ENCODE measurements at regions not wholly inside any gene's neighbourhood (a gene's known extent, or its start where the extent isn't known, plus 50 kb on each side); places are given as distances from the start of the nearest gene placed in this dataset.

GRCh38 chrX:124507246-124507645 is 160.9 kb downstream of the SH2D1A start:
- no peak for TF ChIP-seq BACH2 (CRISPR knock-in tag; IDR thresholded peaks at IDR 0.05; ENCODE audit: borderline replicate concordance)
- TF ChIP-seq ESRRG (CRISPR knock-in tag; IDR thresholded peaks at IDR 0.05) = no peak
- no peak for TF ChIP-seq RARB (CRISPR knock-in tag; IDR thresholded peaks at IDR 0.05)
- no peak for TF ChIP-seq ZFP30 (CRISPR knock-in tag; IDR thresholded peaks at IDR 0.05)
- TF ChIP-seq ARNTL (CRISPR knock-in tag; IDR thresholded peaks at IDR 0.05; ENCODE audit: borderline replicate concordance, low read depth) = no peak
- TF ChIP-seq, protein P1, sequence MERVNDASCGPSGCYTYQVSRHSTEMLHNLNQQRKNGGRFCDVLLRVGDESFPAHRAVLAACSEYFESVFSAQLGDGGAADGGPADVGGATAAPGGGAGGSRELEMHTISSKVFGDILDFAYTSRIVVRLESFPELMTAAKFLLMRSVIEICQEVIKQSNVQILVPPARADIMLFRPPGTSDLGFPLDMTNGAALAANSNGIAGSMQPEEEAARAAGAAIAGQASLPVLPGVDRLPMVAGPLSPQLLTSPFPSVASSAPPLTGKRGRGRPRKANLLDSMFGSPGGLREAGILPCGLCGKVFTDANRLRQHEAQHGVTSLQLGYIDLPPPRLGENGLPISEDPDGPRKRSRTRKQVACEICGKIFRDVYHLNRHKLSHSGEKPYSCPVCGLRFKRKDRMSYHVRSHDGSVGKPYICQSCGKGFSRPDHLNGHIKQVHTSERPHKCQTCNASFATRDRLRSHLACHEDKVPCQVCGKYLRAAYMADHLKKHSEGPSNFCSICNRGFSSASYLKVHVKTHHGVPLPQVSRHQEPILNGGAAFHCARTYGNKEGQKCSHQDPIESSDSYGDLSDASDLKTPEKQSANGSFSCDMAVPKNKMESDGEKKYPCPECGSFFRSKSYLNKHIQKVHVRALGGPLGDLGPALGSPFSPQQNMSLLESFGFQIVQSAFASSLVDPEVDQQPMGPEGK (CRISPR knock-in tag; IDR thresholded peaks at IDR 0.05; ENCODE audit: borderline replicate concordance) = no peak
- no peak for TF ChIP-seq ZNF8 (CRISPR knock-in tag; IDR thresholded peaks at IDR 0.05)
- no peak for TF ChIP-seq OSR1 (CRISPR knock-in tag; IDR thresholded peaks at IDR 0.05)
- no peak for TF ChIP-seq TCF4 (CRISPR knock-in tag; IDR thresholded peaks at IDR 0.05; ENCODE audit: borderline replicate concordance)
- TF ChIP-seq ZNF70 (CRISPR knock-in tag; IDR thresholded peaks at IDR 0.05) = no peak
- TF ChIP-seq GLIS3 (CRISPR knock-in tag; IDR thresholded peaks at IDR 0.05) = no peak
- TF ChIP-seq, protein P2, sequence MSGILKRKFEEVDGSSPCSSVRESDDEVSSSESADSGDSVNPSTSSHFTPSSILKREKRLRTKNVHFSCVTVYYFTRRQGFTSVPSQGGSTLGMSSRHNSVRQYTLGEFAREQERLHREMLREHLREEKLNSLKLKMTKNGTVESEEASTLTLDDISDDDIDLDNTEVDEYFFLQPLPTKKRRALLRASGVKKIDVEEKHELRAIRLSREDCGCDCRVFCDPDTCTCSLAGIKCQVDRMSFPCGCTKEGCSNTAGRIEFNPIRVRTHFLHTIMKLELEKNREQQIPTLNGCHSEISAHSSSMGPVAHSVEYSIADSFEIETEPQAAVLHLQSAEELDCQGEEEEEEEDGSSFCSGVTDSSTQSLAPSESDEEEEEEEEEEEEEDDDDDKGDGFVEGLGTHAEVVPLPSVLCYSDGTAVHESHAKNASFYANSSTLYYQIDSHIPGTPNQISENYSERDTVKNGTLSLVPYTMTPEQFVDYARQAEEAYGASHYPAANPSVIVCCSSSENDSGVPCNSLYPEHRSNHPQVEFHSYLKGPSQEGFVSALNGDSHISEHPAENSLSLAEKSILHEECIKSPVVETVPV (CRISPR knock-in tag; IDR thresholded peaks at IDR 0.05) = no peak
- TF ChIP-seq PPARA (CRISPR knock-in tag; IDR thresholded peaks at IDR 0.05; ENCODE audit: borderline replicate concordance) = no peak
- TF ChIP-seq SNAI2 (CRISPR knock-in tag; IDR thresholded peaks at IDR 0.05) = no peak
- no peak for TF ChIP-seq CREB5 (CRISPR knock-in tag; IDR thresholded peaks at IDR 0.05; ENCODE audit: low read depth)
- no peak for TF ChIP-seq ZFP3 (CRISPR knock-in tag; IDR thresholded peaks at IDR 0.05)
- TF ChIP-seq TOX (CRISPR knock-in tag; IDR thresholded peaks at IDR 0.05; ENCODE audit: borderline replicate concordance) = no peak
- no peak for TF ChIP-seq ZNF565 (CRISPR knock-in tag; conservative IDR thresholded peaks at IDR 0.05; ENCODE audit: low read depth)
- no peak for TF ChIP-seq POU6F1 (CRISPR knock-in tag; IDR thresholded peaks at IDR 0.05; ENCODE audit: borderline replicate concordance, low read depth)
- no peak for ATAC-seq

DNA sequence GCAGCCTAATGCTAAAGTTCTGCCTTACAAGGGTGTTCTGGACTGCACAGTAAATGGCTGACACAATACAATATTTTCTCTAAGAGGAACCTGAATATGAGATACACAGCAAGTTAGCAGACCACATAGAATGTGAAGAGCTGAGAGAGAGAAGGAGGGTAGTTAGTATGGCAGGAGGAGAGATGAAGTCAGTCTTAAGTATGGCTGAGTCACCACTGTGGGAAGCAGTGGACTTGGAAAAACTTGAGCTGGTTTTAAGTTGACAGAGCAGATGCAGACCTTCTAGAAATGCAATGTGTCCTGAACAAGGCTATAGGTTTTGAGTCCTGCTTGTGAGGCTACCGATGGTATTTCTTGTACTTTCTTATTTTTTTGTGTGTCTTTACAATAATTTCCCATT is 172.5 kb downstream of the SH2D1A start:
- TF ChIP-seq CREB5 (CRISPR knock-in tag; IDR thresholded peaks at IDR 0.05; ENCODE audit: low read depth) (no peak), ZNF70 (CRISPR knock-in tag; IDR thresholded peaks at IDR 0.05) (no peak), ZFP30 (CRISPR knock-in tag; IDR thresholded peaks at IDR 0.05) (no peak), ZC3H10 (CRISPR knock-in tag; IDR thresholded peaks at IDR 0.05) (no peak), ZNF565 (CRISPR knock-in tag; conservative IDR thresholded peaks at IDR 0.05; ENCODE audit: low read depth) (no peak), ISL1 (CRISPR knock-in tag; IDR thresholded peaks at IDR 0.05) (no peak), SNAI2 (CRISPR knock-in tag; IDR thresholded peaks at IDR 0.05) (no peak), POU6F1 (CRISPR knock-in tag; IDR thresholded peaks at IDR 0.05; ENCODE audit: borderline replicate concordance, low read depth) (no peak), TOX (CRISPR knock-in tag; IDR thresholded peaks at IDR 0.05; ENCODE audit: borderline replicate concordance) (no peak), OSR1 (CRISPR knock-in tag; IDR thresholded peaks at IDR 0.05) (no peak), ARNTL (CRISPR knock-in tag; IDR thresholded peaks at IDR 0.05; ENCODE audit: borderline replicate concordance, low read depth) (no peak), ZNF8 (CRISPR knock-in tag; IDR thresholded peaks at IDR 0.05) (no peak), RARB (CRISPR knock-in tag; IDR thresholded peaks at IDR 0.05) (no peak)
- TF ChIP-seq, protein P1 (CRISPR knock-in tag; IDR thresholded peaks at IDR 0.05; ENCODE audit: borderline replicate concordance) = no peak
- TF ChIP-seq, protein P3, sequence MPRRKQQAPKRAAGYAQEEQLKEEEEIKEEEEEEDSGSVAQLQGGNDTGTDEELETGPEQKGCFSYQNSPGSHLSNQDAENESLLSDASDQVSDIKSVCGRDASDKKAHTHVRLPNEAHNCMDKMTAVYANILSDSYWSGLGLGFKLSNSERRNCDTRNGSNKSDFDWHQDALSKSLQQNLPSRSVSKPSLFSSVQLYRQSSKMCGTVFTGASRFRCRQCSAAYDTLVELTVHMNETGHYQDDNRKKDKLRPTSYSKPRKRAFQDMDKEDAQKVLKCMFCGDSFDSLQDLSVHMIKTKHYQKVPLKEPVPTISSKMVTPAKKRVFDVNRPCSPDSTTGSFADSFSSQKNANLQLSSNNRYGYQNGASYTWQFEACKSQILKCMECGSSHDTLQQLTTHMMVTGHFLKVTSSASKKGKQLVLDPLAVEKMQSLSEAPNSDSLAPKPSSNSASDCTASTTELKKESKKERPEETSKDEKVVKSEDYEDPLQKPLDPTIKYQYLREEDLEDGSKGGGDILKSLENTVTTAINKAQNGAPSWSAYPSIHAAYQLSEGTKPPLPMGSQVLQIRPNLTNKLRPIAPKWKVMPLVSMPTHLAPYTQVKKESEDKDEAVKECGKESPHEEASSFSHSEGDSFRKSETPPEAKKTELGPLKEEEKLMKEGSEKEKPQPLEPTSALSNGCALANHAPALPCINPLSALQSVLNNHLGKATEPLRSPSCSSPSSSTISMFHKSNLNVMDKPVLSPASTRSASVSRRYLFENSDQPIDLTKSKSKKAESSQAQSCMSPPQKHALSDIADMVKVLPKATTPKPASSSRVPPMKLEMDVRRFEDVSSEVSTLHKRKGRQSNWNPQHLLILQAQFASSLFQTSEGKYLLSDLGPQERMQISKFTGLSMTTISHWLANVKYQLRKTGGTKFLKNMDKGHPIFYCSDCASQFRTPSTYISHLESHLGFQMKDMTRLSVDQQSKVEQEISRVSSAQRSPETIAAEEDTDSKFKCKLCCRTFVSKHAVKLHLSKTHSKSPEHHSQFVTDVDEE (CRISPR knock-in tag; IDR thresholded peaks at IDR 0.05) = no peak
- no peak for ATAC-seq
